ENCODE measurements at regions not wholly inside any gene's neighbourhood (a gene's known extent, or its start where the extent isn't known, plus 50 kb on each side); places are given as distances from the start of the nearest gene placed in this dataset.

DNA sequence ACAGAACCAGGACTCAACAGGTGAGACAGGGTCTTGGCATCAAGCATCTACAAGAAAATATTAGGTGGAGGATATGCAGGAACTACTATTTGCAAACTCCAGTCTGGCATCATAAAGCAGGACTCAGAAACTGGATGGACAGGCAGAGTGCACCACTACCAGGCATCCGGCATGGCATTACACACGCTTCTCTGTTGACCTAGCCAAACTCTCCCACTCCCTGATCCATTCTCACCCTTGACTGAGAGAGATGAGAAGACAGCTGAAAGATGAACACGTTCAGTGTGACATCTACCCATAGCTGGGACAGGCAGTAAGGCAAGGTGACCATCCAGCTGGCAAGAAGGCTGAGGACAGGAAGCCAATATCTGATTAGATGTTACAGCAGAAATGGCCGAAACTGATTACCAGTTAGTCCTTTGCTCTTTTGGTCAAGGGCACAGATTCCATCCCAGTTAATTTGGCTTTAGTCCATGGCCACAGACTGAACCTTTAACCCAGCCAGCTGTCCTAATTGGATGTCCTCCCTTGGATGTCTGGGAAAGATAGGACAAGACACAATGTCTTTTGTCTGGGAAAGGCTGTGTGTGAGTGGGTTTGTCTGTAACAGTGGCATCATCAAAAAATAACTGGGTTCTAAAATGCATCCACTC is 71.6 kb downstream of the BBS10 start:
- TF ChIP-seq, protein P1, sequence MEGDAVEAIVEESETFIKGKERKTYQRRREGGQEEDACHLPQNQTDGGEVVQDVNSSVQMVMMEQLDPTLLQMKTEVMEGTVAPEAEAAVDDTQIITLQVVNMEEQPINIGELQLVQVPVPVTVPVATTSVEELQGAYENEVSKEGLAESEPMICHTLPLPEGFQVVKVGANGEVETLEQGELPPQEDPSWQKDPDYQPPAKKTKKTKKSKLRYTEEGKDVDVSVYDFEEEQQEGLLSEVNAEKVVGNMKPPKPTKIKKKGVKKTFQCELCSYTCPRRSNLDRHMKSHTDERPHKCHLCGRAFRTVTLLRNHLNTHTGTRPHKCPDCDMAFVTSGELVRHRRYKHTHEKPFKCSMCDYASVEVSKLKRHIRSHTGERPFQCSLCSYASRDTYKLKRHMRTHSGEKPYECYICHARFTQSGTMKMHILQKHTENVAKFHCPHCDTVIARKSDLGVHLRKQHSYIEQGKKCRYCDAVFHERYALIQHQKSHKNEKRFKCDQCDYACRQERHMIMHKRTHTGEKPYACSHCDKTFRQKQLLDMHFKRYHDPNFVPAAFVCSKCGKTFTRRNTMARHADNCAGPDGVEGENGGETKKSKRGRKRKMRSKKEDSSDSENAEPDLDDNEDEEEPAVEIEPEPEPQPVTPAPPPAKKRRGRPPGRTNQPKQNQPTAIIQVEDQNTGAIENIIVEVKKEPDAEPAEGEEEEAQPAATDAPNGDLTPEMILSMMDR (optimal IDR thresholded peaks at IDR 0.05 in 1 of 3, IDR thresholded peaks at IDR 0.05 in 1 of 3, conservative IDR thresholded peaks at IDR 0.05 in 1 of 3; ENCODE audit: extremely low read depth in 1 of 3, insufficient read depth in 2 of 3, low read length in 3 of 3): no peak
- no peak for TF ChIP-seq EZH2 (IDR thresholded peaks at IDR 0.05; ENCODE audit: low read length)
